DND-41 (cell line): ENCODE measurements at regions not wholly inside any gene's neighbourhood (a gene's known extent, or its start where the extent isn't known, plus 50 kb on each side); places are given as distances from the start of the nearest gene placed in this dataset.

ENCODE experiments used
- CTCF ChIP-seq: IDR thresholded peaks from 2 replicates; pipeline ENCODE4 v1.5.1; 2012; ENCODE audit warnings: borderline replicate concordance, low read length, moderate library complexity, mild to moderate bottlenecking; ENCODE audit not compliant: poor library complexity, severe bottlenecking; ENCODE audit errors: extremely low read depth
- EZH2 ChIP-seq: IDR thresholded peaks from 3 replicates; pipeline ENCODE4 v1.6.1; 2012; ENCODE audit warnings: borderline replicate concordance, low read depth, mild to moderate bottlenecking, moderate library complexity, low read length, inconsistent platforms; ENCODE audit not compliant: severe bottlenecking

GRCh38 chr3:145006271-145006670, 1034.6 kb downstream of the DIPK2A start:
- TF ChIP-seq EZH2 (no peak), CTCF (no peak)
